ENCODE measurements at regions not wholly inside any gene's neighbourhood (a gene's known extent, or its start where the extent isn't known, plus 50 kb on each side); places are given as distances from the start of the nearest gene placed in this dataset.

GRCh38 chr13:69485991-69486592, 621.5 kb upstream of the ATXN8OS start:
- ChIA-PET POLR2A (no interaction called here), CTCF (no interaction called here)
- TF ChIP-seq CTCF (IDR thresholded peaks at IDR 0.05; ENCODE audit: insufficient read depth, low read depth, low read length), result no peak

GRCh38 chr13:69477451-69477850, 630.2 kb upstream of the ATXN8OS start:
- no peaks in the 10 kb centered on the region for H3K36me3 ChIP-seq (ENCODE audit: control insufficient read depth, insufficient read depth, low read length)
- ChIA-PET CTCF (no interaction called here), POLR2A (no interaction called here)
- H3K4me3 ChIP-seq (ENCODE audit: low read depth, low read length), result no peak overlapping the region
- DNase-seq (ENCODE audit: low read depth), result no peak
- TF ChIP-seq CTCF (IDR thresholded peaks at IDR 0.05; ENCODE audit: insufficient read depth, low read depth, low read length), result no peak
- no peaks in the 10 kb centered on the region for H3K27me3 ChIP-seq (ENCODE audit: control insufficient read depth, insufficient read depth, low read length)

More at GRCh38 chr13:69485991-69486592, 621.5 kb upstream of the ATXN8OS start:
- H3K27me3 ChIP-seq (ENCODE audit: control insufficient read depth, insufficient read depth, low read length), result no peaks in the 10 kb centered on the region
- H3K4me3 ChIP-seq (ENCODE audit: low read depth, low read length), result no peak overlapping the region
- no peak for DNase-seq (ENCODE audit: low read depth)
- H3K36me3 ChIP-seq (ENCODE audit: control insufficient read depth, insufficient read depth, low read length), result no peaks in the 10 kb centered on the region

GRCh38 chr13:69474011-69474685, 633.5 kb upstream of the ATXN8OS start:
- TF ChIP-seq CTCF (IDR thresholded peaks at IDR 0.05; ENCODE audit: insufficient read depth, low read depth, low read length), result no peak
- DNase-seq (ENCODE audit: low read depth), result no peak
- POLR2A ChIA-PET, result no interaction called here
- Histone ChIP-seq H3K4me3 (ENCODE audit: low read depth, low read length) (no peak overlapping the region), H3K27me3 (ENCODE audit: control insufficient read depth, insufficient read depth, low read length) (no peaks in the 10 kb centered on the region), H3K36me3 (ENCODE audit: control insufficient read depth, insufficient read depth, low read length) (no peaks in the 10 kb centered on the region)
- CTCF ChIA-PET, result no interaction called here

- no peak overlapping the region for H3K4me3 ChIP-seq (ENCODE audit: low read depth, low read length)
- POLR2A ChIA-PET, result no interaction called here
- no peaks in the 10 kb centered on the region for H3K27me3 ChIP-seq (ENCODE audit: control insufficient read depth, insufficient read depth, low read length)
- CTCF ChIA-PET, result no interaction called here
- no peak for TF ChIP-seq CTCF (IDR thresholded peaks at IDR 0.05; ENCODE audit: insufficient read depth, low read depth, low read length)
- no peak for DNase-seq (ENCODE audit: low read depth)
- H3K36me3 ChIP-seq (ENCODE audit: control insufficient read depth, insufficient read depth, low read length), result no peaks in the 10 kb centered on the region
These were observed 639.0 kb upstream of the ATXN8OS start for GRCh38 chr13:69468624-69469023.

- DNase-seq (ENCODE audit: low read depth), result no peak
- CTCF ChIA-PET, result no interaction called here
These were observed 646.2 kb upstream of the ATXN8OS start for GRCh38 chr13:69461397-69461796.

More at GRCh38 chr13:69461397-69461796, 646.2 kb upstream of the ATXN8OS start:
- POLR2A ChIA-PET, result no interaction called here
- Histone ChIP-seq H3K36me3 (ENCODE audit: control insufficient read depth, insufficient read depth, low read length) (no peaks in the 10 kb centered on the region), H3K27me3 (ENCODE audit: control insufficient read depth, insufficient read depth, low read length) (no peaks in the 10 kb centered on the region), H3K4me3 (ENCODE audit: low read depth, low read length) (no peak overlapping the region)
- TF ChIP-seq CTCF (IDR thresholded peaks at IDR 0.05; ENCODE audit: insufficient read depth, low read depth, low read length), result no peak

Data from BJ (cell line).